ENCODE measurements at regions not wholly inside any gene's neighbourhood (a gene's known extent, or its start where the extent isn't known, plus 50 kb on each side); places are given as distances from the start of the nearest gene placed in this dataset.
"Not testable (repeated sequence)": the region's sequence is repeated elsewhere in the genome, so short reads cannot be mapped to it uniquely, and the experiment has no call there.

GRCh38 chr10:30531751-30532530 lies 97.6 kb downstream of the LYZL2 start:
- no peak for DNase-seq

DNA sequence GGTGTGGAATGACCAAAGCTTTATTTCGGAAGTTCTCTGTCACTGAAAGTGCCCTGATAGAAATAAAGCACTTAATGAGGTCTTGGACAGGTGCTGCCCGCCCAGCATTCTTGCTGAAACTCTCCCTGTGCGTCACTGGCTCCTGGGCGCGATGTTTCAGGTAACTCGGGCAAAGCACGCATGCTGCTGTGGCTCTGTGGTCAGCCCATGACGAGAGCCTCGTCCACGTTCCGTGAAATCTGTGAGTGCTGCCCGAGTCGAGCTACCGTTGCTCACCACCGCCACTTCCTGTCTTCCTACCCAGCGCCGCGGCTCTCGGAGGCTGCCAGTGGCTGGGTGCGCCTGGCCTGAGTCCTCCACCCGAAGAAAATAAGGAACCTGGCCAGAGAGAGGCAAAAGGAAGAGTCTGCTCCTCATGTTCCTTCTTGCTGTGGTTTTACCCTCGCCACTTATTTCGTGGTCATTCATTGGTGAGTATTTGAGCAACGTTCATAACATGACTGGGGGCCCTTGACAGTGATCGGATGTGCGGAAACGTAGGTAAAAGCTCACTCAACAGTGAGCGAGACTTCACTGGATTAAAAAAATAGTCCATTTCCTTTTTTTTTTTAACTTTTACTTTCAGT lies 95.5 kb downstream of the MAP3K8 start:
- DNase-seq: no peak

- no peak for DNase-seq
Measured at GRCh38 chr10:30528429-30528786, 94.4 kb downstream of the MAP3K8 start.

- no peak for DNase-seq
Measured at GRCh38 chr10:30527623-30528428, 93.8 kb downstream of the MAP3K8 start.

DNA sequence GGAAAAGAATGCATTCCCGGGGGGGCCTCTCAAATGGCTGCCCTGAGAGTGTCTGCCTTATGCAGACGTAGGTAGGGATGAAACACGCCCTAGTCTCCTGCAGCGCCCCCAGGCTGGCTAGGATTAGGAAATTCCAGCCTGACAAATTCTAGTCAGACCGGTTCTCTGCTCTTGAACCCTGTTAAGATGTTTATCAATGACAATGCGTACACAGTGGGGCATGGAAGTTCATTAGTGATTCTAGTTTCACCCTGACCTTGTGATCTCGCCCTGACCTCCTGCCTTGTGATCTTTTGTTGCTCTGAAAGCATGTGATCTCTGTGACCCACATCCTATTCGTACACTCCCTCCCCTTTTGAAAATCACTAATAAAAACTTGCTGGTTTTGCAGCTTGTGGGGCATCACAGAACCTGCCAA lies 88.7 kb downstream of the MAP3K8 start:
- DNase-seq: not testable (repeated sequence)

DNA sequence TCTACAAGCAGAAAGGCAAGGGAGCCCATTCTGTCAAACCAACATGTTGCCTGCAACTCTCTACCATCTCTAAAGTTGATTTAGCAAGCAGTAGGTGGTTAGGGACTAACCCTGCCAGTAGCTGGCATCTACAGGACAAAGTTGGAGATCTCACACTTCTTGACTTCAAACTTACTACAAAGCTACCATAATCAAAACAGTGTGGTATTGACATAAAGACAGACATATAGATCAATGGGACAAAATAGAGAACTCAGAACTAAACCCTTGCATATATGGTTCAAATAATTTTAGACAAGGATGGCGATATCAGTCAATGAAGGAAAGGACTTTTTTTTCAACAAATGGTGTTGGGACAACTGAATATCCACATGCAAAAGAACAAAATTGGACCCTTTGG lies 84.9 kb downstream of the MAP3K8 start:
- no peak for DNase-seq
